ENCODE measurements at regions not wholly inside any gene's neighbourhood (a gene's known extent, or its start where the extent isn't known, plus 50 kb on each side); places are given as distances from the start of the nearest gene placed in this dataset.

DNA sequence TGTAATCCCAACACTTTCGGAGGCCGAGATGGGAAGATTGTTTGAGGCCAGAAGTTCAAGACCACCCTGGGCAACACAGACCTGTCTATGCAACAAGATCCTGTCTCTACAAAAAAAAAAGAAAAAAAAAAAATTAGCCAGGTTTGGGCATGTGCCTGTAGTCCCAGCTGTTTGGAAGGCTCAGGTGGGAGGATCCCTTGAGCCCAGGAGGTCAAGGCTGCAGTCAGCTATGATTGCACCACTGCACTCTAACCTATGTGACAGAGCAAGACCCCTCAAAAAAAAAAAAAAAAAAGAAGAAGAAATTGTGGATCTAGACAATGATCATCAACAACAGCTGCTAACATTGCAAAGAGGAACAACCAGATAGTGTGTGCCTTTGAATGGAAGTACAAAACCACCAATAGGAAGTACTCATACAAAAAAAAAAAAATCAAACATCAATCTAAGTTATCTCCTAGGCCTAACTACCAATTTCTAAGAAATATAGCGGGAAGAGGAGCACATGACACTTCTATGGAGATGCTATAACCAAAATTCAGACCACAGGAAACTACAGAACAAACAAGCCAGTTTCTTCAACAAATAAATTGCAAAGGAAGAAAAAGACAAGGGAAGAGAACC, 258.7 kb downstream of the MRTFB start (continued):
- TF ChIP-seq, protein P1, sequence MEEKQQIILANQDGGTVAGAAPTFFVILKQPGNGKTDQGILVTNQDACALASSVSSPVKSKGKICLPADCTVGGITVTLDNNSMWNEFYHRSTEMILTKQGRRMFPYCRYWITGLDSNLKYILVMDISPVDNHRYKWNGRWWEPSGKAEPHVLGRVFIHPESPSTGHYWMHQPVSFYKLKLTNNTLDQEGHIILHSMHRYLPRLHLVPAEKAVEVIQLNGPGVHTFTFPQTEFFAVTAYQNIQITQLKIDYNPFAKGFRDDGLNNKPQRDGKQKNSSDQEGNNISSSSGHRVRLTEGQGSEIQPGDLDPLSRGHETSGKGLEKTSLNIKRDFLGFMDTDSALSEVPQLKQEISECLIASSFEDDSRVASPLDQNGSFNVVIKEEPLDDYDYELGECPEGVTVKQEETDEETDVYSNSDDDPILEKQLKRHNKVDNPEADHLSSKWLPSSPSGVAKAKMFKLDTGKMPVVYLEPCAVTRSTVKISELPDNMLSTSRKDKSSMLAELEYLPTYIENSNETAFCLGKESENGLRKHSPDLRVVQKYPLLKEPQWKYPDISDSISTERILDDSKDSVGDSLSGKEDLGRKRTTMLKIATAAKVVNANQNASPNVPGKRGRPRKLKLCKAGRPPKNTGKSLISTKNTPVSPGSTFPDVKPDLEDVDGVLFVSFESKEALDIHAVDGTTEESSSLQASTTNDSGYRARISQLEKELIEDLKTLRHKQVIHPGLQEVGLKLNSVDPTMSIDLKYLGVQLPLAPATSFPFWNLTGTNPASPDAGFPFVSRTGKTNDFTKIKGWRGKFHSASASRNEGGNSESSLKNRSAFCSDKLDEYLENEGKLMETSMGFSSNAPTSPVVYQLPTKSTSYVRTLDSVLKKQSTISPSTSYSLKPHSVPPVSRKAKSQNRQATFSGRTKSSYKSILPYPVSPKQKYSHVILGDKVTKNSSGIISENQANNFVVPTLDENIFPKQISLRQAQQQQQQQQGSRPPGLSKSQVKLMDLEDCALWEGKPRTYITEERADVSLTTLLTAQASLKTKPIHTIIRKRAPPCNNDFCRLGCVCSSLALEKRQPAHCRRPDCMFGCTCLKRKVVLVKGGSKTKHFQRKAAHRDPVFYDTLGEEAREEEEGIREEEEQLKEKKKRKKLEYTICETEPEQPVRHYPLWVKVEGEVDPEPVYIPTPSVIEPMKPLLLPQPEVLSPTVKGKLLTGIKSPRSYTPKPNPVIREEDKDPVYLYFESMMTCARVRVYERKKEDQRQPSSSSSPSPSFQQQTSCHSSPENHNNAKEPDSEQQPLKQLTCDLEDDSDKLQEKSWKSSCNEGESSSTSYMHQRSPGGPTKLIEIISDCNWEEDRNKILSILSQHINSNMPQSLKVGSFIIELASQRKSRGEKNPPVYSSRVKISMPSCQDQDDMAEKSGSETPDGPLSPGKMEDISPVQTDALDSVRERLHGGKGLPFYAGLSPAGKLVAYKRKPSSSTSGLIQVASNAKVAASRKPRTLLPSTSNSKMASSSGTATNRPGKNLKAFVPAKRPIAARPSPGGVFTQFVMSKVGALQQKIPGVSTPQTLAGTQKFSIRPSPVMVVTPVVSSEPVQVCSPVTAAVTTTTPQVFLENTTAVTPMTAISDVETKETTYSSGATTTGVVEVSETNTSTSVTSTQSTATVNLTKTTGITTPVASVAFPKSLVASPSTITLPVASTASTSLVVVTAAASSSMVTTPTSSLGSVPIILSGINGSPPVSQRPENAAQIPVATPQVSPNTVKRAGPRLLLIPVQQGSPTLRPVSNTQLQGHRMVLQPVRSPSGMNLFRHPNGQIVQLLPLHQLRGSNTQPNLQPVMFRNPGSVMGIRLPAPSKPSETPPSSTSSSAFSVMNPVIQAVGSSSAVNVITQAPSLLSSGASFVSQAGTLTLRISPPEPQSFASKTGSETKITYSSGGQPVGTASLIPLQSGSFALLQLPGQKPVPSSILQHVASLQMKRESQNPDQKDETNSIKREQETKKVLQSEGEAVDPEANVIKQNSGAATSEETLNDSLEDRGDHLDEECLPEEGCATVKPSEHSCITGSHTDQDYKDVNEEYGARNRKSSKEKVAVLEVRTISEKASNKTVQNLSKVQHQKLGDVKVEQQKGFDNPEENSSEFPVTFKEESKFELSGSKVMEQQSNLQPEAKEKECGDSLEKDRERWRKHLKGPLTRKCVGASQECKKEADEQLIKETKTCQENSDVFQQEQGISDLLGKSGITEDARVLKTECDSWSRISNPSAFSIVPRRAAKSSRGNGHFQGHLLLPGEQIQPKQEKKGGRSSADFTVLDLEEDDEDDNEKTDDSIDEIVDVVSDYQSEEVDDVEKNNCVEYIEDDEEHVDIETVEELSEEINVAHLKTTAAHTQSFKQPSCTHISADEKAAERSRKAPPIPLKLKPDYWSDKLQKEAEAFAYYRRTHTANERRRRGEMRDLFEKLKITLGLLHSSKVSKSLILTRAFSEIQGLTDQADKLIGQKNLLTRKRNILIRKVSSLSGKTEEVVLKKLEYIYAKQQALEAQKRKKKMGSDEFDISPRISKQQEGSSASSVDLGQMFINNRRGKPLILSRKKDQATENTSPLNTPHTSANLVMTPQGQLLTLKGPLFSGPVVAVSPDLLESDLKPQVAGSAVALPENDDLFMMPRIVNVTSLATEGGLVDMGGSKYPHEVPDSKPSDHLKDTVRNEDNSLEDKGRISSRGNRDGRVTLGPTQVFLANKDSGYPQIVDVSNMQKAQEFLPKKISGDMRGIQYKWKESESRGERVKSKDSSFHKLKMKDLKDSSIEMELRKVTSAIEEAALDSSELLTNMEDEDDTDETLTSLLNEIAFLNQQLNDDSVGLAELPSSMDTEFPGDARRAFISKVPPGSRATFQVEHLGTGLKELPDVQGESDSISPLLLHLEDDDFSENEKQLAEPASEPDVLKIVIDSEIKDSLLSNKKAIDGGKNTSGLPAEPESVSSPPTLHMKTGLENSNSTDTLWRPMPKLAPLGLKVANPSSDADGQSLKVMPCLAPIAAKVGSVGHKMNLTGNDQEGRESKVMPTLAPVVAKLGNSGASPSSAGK (IDR thresholded peaks at IDR 0.05) = 0 out of 2 replicates have a peak, but pooled peaks have one; percentile 17
